Esophagus squamous epithelium (tissue), 4 donors: ENCODE measurements at regions not wholly inside any gene's neighbourhood (a gene's known extent, or its start where the extent isn't known, plus 50 kb on each side); places are given as distances from the start of the nearest gene placed in this dataset.
"Not testable (repeated sequence)": the region's sequence is repeated elsewhere in the genome, so short reads cannot be mapped to it uniquely, and the experiment has no call there.

Experiments
- POLR2A ChIP-seq, 4 donors: fragments of 450-650 bp; IDR thresholded peaks; one replicate each; pipeline ENCODE4 v1.6.1; 2017; ENCODE audit warnings: antibody characterized with exemption in 4 of 4, mild to moderate bottlenecking in 4 of 4, moderate library complexity in 3 of 4
- TF ChIP-seq, protein P1 (sequence below), 6 experiments: fragments of 450-650 bp in 4 of 6; fragments of 200-600 bp in 2 of 6; sonication (generic) in 2 of 6; IDR thresholded peaks; one replicate each; pipeline ENCODE4 v1.5.1; 2016 to 2019; ENCODE audit warnings: antibody characterized with exemption in 6 of 6, mild to moderate bottlenecking in 4 of 6, moderate library complexity in 4 of 6

DNA sequence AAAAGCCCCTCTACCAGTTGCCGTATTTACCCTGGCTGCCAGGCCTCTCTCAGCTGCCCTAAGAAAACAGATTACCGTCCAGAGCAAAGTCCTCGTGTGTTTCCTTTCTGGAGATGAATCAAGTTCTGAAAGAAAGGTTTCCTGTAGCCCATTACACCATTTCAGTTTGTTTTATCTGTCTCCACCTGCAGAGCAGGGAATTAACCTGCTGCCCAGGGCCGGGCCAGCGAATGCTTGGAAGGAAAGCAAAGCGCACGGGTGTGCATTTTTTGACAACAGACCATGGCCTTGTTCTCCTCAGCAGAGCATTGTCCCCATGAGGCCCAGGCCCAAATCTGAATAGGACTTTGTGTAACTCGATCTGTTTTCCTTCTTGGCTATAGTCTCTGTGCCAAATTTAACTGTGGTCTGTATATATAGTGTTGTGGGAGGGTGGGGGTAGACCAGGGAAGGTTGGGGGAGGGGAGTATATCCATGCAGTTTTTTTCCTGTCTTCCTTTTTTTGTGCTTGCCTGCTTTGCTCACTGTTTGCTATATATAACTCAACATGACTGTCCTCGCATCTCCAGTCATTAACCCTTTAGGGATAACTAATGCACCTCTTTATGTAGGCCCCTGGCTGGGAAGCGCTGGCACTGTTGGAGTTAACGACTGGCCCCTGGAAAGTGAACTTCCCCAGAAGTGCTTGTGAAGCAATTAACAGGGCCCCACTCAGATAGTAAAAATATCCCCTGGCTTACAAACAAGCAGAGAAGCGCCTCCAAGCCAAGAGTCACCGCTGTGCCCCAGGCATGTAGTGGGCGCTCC, 174.3 kb upstream of the PLGLB2 start:
- not testable (repeated sequence) for TF ChIP-seq POLR2A (IDR thresholded peaks at IDR 0.05)
- TF ChIP-seq, protein P1, sequence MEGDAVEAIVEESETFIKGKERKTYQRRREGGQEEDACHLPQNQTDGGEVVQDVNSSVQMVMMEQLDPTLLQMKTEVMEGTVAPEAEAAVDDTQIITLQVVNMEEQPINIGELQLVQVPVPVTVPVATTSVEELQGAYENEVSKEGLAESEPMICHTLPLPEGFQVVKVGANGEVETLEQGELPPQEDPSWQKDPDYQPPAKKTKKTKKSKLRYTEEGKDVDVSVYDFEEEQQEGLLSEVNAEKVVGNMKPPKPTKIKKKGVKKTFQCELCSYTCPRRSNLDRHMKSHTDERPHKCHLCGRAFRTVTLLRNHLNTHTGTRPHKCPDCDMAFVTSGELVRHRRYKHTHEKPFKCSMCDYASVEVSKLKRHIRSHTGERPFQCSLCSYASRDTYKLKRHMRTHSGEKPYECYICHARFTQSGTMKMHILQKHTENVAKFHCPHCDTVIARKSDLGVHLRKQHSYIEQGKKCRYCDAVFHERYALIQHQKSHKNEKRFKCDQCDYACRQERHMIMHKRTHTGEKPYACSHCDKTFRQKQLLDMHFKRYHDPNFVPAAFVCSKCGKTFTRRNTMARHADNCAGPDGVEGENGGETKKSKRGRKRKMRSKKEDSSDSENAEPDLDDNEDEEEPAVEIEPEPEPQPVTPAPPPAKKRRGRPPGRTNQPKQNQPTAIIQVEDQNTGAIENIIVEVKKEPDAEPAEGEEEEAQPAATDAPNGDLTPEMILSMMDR (IDR thresholded peaks at IDR 0.05): not testable (repeated sequence)
